Activated CD8-positive, alpha-beta memory T cell treated with anti-CD3 and anti-CD28 coated beads for 36 hours (primary cell): ENCODE measurements at regions not wholly inside any gene's neighbourhood (a gene's known extent, or its start where the extent isn't known, plus 50 kb on each side); places are given as distances from the start of the nearest gene placed in this dataset.
"Not testable (repeated sequence)": the region's sequence is repeated elsewhere in the genome, so short reads cannot be mapped to it uniquely, and the experiment has no call there.

Source experiments
- CTCF ChIA-PET: fragments of 350-600 bp; sonication (Branson Sonifier 250); formaldehyde crosslinking; loops from one replicate; lab custom pipeline; 2021; ENCODE audit warnings: antibody characterized with exemption; lab: Charles Lee
- POLR2A ChIA-PET: fragments of 350-600 bp; sonication (Branson Sonifier 250); formaldehyde crosslinking; loops from one replicate; lab custom pipeline; 2021; ENCODE audit warnings: antibody characterized with exemption; lab: Charles Lee

GRCh38 chr3:106486945-106487639 lies 618.3 kb upstream of the CBLB start:
- POLR2A ChIA-PET, CTCF ChIA-PET: not testable (repeated sequence)

- ChIA-PET CTCF (no interaction called here), POLR2A (no interaction called here)
These were observed 619.5 kb upstream of the CBLB start for GRCh38 chr3:106488331-106488730.

GRCh38 chr3:106491796-106492195 lies 623.0 kb upstream of the CBLB start:
- POLR2A ChIA-PET = no interaction called here
- CTCF ChIA-PET = no interaction called here

DNA sequence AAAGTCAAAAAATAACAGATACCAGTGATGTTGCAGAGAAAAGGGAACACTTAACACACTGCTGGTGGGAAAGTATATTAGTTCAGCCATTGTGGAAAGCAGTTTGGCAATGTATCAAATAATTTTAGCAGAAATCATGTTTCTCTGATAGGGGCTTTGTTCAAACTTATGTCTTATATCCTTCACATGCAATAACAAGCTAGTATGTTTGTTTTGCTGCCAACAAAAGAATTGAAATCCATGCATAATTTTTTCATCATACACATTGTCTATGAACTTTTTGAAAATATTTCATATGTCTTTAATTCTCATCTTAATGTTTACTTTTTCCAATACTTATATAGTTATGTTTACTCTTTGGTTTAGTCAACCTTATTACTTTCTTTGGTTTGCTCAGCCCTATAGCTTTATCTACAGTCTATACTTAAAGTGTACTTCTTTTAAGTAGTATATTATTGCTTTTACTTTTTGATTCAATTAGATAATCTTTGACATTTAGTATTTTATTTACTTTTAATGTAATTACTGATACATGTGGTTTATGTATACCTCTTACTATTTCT lies 639.6 kb upstream of the CBLB start:
- CTCF ChIA-PET = no interaction called here
- POLR2A ChIA-PET = no interaction called here

GRCh38 chr3:106510206-106510605 lies 641.4 kb upstream of the CBLB start:
- ChIA-PET POLR2A (no interaction called here), CTCF (no interaction called here)

DNA sequence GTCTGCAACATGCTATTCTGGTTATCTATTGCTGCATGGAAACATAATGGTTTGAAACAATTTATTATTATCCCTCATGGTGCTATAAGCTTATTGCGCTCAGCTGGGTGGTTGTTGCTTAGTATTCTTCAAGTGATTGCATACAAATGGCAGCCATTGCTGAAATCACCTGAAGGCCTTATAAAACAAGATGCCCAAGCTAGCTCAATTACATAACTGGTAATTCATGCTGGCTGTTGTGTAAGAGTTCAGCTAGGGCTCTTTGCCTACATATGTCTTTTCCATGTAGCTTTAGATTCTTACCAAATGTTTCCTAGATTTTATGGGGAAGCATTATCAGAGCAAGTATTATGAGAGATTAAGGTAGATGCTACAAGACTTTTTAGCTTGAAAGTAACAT lies 644.0 kb upstream of the CBLB start:
- POLR2A ChIA-PET = no interaction called here
- CTCF ChIA-PET = no interaction called here

DNA sequence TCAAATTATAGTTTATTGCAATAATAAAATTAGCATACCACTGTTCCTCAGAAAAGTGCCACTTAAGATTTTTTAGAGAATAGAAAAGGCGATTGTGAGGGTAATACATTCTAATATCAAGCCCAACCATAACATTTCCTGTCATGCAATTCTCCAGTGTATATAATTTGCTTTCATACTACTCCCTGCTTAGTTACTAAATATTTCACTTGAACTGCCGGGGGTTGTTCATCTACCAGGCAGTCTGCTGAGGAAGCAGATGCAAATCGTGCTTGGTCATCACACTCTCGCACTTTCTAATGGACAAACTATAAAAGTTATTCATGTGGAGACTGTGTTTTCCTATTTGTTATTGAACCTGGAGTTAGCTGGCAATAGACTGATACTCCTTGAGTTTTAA lies 645.6 kb upstream of the CBLB start:
- CTCF ChIA-PET = no interaction called here
- POLR2A ChIA-PET = no interaction called here

DNA sequence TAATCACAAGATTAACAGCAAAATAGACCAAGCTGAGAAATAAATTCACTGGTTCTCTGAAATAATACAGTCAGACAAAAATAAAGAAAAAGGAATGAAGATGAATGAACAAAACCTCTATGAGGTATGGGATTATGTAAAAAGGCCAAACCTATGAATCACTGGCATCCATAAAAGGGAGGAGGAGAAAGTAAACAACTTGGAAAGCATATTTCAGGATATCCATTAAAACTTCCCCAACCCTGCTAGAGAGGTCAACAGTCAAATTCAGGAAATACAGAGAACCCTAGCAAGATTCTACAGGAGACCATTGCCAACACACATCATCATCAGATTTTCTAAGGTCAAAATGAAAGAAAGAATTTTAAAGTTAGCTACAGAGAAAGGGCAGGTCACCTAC lies 649.7 kb upstream of the CBLB start:
- ChIA-PET POLR2A (no interaction called here), CTCF (no interaction called here)

DNA sequence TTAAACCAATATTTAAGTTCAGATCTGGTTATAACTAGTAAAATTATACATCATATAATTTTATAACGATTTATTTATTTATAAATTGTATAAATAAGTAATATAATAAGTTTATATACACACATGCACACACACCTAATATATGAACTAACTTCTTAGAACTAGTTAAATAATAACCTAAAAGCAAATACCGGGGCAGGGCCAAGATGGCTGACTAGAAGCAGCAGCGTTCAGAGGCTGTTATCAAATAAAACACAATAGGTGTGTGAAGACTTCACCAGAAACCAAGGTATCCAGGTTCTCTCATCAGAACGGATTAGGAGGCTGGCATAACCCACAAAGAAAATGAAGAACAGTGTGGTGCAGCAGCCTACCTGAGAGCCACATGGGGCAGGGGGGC lies 653.6 kb upstream of the CBLB start:
- CTCF ChIA-PET = no interaction called here

DNA sequence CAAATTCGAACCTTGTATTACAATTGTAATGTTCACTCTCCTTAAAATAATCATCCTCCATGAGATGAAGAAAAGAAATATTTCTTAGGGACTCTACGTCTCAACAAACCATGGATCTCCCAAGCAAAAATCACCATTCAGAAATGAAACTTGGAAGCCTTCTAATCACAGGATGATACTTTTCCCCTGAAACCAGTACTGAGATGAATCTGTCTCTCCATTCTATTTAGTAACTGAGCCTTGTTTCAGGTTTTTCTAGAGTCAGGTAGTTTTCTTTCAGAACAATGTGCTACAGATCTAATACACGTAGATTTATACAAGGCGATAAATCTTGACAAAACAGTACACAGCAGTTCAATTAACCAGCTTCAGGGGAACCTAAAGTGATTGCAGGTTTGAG lies 660.1 kb upstream of the CBLB start:
- POLR2A ChIA-PET = no interaction called here
- CTCF ChIA-PET = no interaction called here

More for the DNA sequence above, 653.6 kb upstream of the CBLB start:
- POLR2A ChIA-PET = no interaction called here

- ChIA-PET CTCF (no interaction called here), POLR2A (no interaction called here)
These were observed 660.9 kb upstream of the CBLB start for GRCh38 chr3:106529738-106530137.

- CTCF ChIA-PET = no interaction called here
- POLR2A ChIA-PET = no interaction called here
These were observed 661.6 kb upstream of the CBLB start for GRCh38 chr3:106530367-106530766.

DNA sequence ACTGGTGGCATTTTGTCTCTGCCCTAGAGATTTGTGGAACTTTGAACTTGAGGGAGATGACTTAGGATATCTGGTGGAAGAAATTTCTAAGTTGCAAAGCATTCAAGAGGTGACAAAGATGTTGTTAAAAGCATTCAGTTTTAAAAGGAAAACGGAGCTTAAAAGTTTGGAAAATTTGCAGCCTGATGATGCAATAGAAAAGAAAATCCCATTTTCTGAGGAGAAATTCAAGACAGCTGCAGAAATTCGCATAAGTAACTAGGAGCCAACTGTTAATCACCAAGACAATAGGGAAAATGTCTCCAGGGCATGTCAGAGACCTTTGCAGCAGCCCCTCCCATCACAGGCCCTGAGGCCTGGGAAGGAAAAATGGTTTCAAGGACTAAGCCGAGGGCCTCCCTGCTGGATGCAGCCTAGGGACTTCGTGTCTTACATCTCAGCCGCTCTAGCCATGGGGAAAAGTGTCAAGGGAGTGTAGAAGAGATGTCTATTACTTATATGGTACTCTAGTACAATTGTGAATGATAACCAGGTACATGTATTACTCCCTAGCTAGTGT lies 663.0 kb upstream of the CBLB start:
- CTCF ChIA-PET, POLR2A ChIA-PET: not testable (repeated sequence)

DNA sequence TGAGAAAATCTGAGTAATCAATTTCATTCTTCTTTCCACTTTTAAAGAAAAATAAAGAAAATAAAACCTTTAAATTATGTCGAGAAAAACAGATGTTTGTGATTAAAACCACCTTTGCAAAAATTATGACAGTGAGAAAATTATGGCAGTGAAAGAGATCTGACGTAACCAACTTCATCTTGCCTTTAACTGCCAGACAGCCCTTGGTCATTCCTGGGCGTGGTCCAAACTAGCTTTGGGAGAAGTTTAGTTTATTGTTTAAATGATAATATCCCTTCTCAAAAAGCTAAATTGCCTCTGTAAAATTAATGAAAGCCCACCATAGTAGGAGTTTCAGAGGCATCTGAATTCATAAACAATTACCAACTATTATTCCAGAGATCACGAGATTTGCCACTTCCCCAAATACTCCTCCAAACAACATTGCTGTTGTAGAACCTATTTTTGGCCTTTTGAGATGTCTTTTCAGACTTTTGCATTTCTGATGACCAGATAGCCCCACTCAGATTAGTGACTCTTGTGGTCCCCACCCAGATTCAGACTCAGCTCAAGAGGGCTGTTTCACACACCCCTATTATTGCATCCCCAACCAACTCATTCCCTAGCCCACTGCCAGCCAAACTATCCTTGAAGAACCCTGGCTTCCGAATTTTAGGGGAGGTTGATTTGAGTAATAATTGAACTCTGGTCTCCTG lies 664.4 kb upstream of the CBLB start:
- POLR2A ChIA-PET = no interaction called here
- CTCF ChIA-PET = no interaction called here

GRCh38 chr3:106533788-106534160 lies 665.0 kb upstream of the CBLB start:
- ChIA-PET CTCF (no interaction called here), POLR2A (no interaction called here)

DNA sequence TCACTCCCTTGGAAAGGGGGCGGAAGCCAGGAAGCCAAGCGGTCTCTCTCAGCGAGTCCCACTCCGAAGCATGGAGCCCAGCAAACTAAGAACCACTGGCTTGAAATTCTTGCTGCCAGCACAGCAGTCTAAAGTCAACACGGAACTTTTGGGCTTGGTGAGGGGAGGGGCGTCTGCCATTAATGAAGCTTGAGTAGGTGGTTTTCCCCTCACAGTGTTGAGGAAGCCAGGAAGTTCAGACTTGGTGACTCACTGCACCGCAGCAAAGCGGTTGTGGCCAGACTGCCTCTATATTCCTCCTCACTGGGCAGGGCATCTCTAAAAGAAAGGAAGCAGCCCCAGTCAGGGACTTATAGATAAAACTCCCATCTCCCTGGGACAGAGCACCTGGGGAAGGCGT lies 665.4 kb upstream of the CBLB start:
- CTCF ChIA-PET = interaction anchor here (1.3 kb wide), 1 partner anchor 9 kb away, joined by 3 read pairs; no protein-coding TSS in a partner anchor

DNA sequence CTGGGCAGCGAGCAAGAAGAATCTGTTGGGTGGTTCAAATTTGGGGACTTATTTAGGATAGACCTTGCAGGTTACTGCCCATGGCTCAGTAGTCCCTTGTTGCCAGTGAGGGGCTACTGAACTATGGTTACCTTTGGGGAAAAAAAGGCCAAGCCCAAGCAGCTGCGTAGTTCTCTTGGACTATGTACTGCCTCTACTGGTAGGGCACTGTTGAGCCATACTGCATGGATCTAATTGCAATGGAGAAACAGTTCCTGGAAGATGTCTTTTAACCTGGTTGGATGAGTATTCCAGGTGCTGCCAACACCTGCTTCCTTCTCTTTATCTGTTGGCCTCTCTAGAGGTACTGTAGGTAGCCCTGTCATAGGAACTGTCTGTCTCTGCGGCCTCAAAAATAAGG lies 671.9 kb upstream of the CBLB start:
- ChIA-PET POLR2A (no interaction called here), CTCF (no interaction called here)

More for the DNA sequence above, 665.4 kb upstream of the CBLB start:
- POLR2A ChIA-PET = no interaction called here

DNA sequence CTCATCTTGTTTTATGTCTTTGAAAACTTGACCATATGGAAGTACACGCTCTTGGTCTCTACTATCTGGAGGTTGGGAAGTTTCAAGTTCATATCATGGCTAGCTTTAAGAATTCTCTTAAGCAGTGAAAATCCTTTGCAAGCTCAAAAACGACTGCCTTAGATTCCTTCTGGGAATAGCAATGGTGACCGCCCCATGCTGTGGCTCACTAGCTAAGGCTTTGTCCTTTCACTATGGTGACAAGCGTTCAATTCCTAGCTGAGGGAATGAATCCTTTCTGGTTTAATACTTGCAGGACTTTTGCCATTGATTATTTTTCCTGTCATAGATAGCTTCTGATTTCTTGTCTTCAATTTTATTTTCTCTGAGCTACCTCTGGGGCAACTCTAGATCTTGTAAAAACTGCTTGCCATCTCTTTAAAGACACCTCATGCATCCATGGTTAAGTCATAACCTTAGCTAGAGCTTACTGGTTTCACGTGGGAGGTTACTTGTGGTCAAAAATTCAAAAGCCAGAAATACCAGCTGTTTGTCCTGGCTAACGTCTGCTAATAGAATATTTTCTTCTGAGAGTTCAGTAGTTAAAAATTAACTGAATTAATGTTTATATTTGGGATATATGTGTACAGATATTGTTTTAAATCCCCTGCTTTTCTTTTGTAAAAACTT lies 673.4 kb upstream of the CBLB start:
- ChIA-PET POLR2A (no interaction called here), CTCF (no interaction called here)

GRCh38 chr3:106552351-106553043 lies 683.7 kb upstream of the CBLB start:
- ChIA-PET POLR2A (no interaction called here), CTCF (no interaction called here)
